CD4-positive, alpha-beta T cell treated with Interleukin-10 for 1 hour (primary cell): ENCODE measurements at regions not wholly inside any gene's neighbourhood (a gene's known extent, or its start where the extent isn't known, plus 50 kb on each side); places are given as distances from the start of the nearest gene placed in this dataset.
"Not testable (repeated sequence)": the region's sequence is repeated elsewhere in the genome, so short reads cannot be mapped to it uniquely, and the experiment has no call there.

Experiments used
- DNase-seq: peaks from one replicate; pipeline ENCODE4 v3.0.0-alpha.2; 2020

GRCh38 chr12:31162896-31163560 is 89.4 kb downstream of the DDX11 start:
- DNase-seq = not testable (repeated sequence)

- not testable (repeated sequence) for DNase-seq
Observed at GRCh38 chr12:31174293-31174692, 100.6 kb downstream of the DDX11 start.

- not testable (repeated sequence) for DNase-seq
Observed at GRCh38 chr12:31177514-31177913, 103.9 kb downstream of the DDX11 start.

GRCh38 chr12:31178875-31179274 is 105.2 kb downstream of the DDX11 start:
- DNase-seq = not testable (repeated sequence)

- DNase-seq = not testable (repeated sequence)
Observed at GRCh38 chr12:31179627-31180237, 106.1 kb downstream of the DDX11 start.

GRCh38 chr12:31182571-31182970 is 108.9 kb downstream of the DDX11 start:
- not testable (repeated sequence) for DNase-seq

GRCh38 chr12:31183107-31183506 is 109.4 kb downstream of the DDX11 start:
- DNase-seq = not testable (repeated sequence)

- DNase-seq = not testable (repeated sequence)
Observed at GRCh38 chr12:31183899-31184298, 110.2 kb downstream of the DDX11 start.

GRCh38 chr12:31184667-31185066 is 111.0 kb downstream of the DDX11 start:
- not testable (repeated sequence) for DNase-seq

GRCh38 chr12:31192689-31193088 is 119.0 kb downstream of the DDX11 start:
- not testable (repeated sequence) for DNase-seq

GRCh38 chr12:31195620-31196019 is 122.0 kb downstream of the DDX11 start:
- DNase-seq = not testable (repeated sequence)

- not testable (repeated sequence) for DNase-seq
Observed at GRCh38 chr12:31199476-31199875, 125.8 kb downstream of the DDX11 start.

GRCh38 chr12:31201382-31201781 is 124.6 kb downstream of the SINHCAF start:
- no peak for DNase-seq

GRCh38 chr12:31203261-31203660 is 122.7 kb downstream of the SINHCAF start:
- DNase-seq = no peak

GRCh38 chr12:31205054-31205453 is 120.9 kb downstream of the SINHCAF start:
- DNase-seq = peak; percentile 2

GRCh38 chr12:31206038-31206670 is 119.8 kb downstream of the SINHCAF start:
- DNase-seq = no peak

- no peak for DNase-seq
Observed at GRCh38 chr12:31207799-31208465, 118.0 kb downstream of the SINHCAF start.

- DNase-seq = no peak
Observed at GRCh38 chr12:31210104-31210503, 115.8 kb downstream of the SINHCAF start.

- DNase-seq = no peak
Observed at GRCh38 chr12:31210541-31210940, 115.4 kb downstream of the SINHCAF start.

- DNase-seq = no peak
Observed at GRCh38 chr12:31214626-31215517, 111.1 kb downstream of the SINHCAF start.

- no peak for DNase-seq
Observed at GRCh38 chr12:31215518-31216232, 110.3 kb downstream of the SINHCAF start.

GRCh38 chr12:31216479-31216878 is 109.5 kb downstream of the SINHCAF start:
- DNase-seq = no peak
